SK-N-MC (cell line): ENCODE measurements at regions not wholly inside any gene's neighbourhood (a gene's known extent, or its start where the extent isn't known, plus 50 kb on each side); places are given as distances from the start of the nearest gene placed in this dataset.

Experiments
- DNase-seq: peaks from one replicate; pipeline ENCODE4 v3.0.0-alpha.2; 2011; ENCODE audit warnings: low read depth, low spot score
- H3K27ac ChIP-seq: fragments of 200-600 bp; sonication (generic); 2 replicates; pipeline ENCODE4 v1.5.1; 2016; ENCODE audit warnings: mixed run types
- H3K36me3 ChIP-seq: fragments of 200-600 bp; sonication (generic); 2 replicates; pipeline ENCODE4 v1.6.1; 2017; ENCODE audit warnings: antibody characterized with exemption, low read length, mixed read lengths; ENCODE audit not compliant: insufficient read depth
- H3K4me3 ChIP-seq: fragments of 200-600 bp; sonication (generic); 2 replicates; pipeline ENCODE4 v1.5.1; 2016
- H3K9ac ChIP-seq: fragments of 200-600 bp; sonication (generic); 2 replicates; pipeline ENCODE4 v1.8.0; 2017; ENCODE audit warnings: mixed run types, mixed read lengths; ENCODE audit not compliant: insufficient read length
- H3K9me3 ChIP-seq: fragments of 200-600 bp; sonication (generic); 2 replicates; pipeline ENCODE4 v1.6.1; 2017; ENCODE audit warnings: low read depth, mild to moderate bottlenecking, antibody characterized with exemption, low read length, moderate library complexity, mixed read lengths
- EZH2 ChIP-seq: fragments of 200-600 bp; sonication (generic); IDR thresholded peaks from one replicate; pipeline ENCODE4 v1.6.1; 2017; ENCODE audit warnings: antibody characterized with exemption
- FOXP2 ChIP-seq: optimal IDR thresholded peaks from 2 replicates; pipeline ENCODE3; 2011; ENCODE audit warnings: mild to moderate bottlenecking, moderate library complexity; ENCODE audit not compliant: insufficient read depth; ENCODE audit errors: extremely low read length, control extremely low read depth
- POLR2AphosphoS5 ChIP-seq: IDR thresholded peaks from 2 replicates; pipeline ENCODE4 v1.6.1; 2012; ENCODE audit warnings: mild to moderate bottlenecking, low read depth, low read length, borderline replicate concordance

DNA sequence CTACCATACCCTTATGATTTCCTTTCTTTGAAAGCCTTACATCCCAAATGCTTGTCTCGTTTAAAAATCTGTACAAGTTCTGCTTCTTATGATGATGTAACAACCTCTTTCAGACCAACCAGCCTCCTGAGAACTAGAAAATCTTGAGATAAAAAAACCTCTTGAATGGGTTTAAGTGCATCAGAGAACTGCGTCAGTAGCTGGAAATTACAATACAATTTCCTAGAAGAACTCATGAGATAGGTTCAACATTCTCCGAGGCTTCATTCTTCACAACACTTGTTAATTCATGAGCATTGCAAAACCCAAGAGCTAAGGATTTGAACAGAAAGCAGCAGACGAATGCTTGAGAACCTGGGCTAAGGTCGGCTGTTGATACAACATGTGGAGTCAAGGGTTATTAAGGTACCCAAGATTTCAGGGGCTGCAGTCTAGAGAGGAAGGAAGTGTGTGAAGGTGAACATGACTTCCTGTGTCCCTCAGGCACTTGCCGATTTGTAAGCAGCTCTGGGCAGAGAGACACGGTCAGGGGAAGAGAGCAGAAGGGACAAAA is 286.0 kb downstream of the ICE1 start:
- H3K36me3 ChIP-seq: no peaks in the 10 kb centered on the region
- TF ChIP-seq FOXP2: no peak
- no peak for TF ChIP-seq EZH2
- no peak for TF ChIP-seq POLR2AphosphoS5
- H3K4me3 ChIP-seq: no peak overlapping the region
- DNase-seq: no peak
- no peak overlapping the region for H3K27ac ChIP-seq
- H3K9me3 ChIP-seq: no peaks in the 10 kb centered on the region
- H3K9ac ChIP-seq: no peak overlapping the region

DNA sequence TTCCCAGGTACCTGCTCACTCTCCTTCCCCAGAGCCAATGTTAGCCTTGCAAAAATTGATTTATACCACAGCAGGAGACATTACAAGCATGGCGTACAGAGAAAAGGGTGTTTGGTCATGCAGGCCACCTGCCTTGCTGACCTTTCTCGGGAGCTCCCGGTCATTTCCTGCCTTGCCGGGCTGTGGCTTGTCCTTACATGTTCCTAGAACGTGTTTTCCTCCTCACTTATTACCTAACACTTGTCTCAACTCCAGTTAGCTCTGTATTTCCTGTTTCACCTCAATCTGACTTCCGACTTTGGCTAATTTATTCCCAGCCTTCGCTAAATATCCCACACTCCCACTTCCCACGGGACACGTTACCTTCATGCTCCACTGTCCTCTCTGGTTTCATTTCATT is 282.5 kb downstream of the ICE1 start:
- TF ChIP-seq EZH2 (no peak), POLR2AphosphoS5 (no peak), FOXP2 (no peak)
- DNase-seq: no peak
- H3K27ac ChIP-seq: no peak overlapping the region
- no peak overlapping the region for H3K4me3 ChIP-seq
- no peak overlapping the region for H3K9ac ChIP-seq
- no peaks in the 10 kb centered on the region for H3K9me3 ChIP-seq
- H3K36me3 ChIP-seq: no peaks in the 10 kb centered on the region

DNA sequence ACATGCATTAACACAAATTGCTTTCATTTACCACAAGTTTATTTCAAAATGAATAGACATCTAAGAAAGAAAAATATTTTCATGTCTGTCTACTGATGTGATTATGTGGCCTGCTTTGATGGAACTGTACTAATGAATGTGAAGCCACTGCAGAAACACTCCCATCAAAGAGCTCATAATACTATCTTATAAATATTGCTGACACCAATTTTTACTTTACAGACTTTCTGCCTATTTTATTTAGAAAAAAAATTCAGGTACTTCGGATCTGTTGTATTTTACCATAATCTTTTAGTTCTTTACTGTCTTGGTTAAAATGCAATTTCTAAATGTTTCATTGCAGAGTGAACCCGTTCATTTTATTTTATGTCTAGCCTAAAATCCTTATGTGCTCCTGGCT is 281.9 kb downstream of the ICE1 start:
- Histone ChIP-seq H3K9me3 (no peaks in the 10 kb centered on the region), H3K27ac (no peak overlapping the region), H3K4me3 (no peak overlapping the region), H3K36me3 (no peaks in the 10 kb centered on the region), H3K9ac (no peak overlapping the region)
- no peak for DNase-seq
- TF ChIP-seq FOXP2: no peak
- no peak for TF ChIP-seq EZH2
- TF ChIP-seq POLR2AphosphoS5: no peak

DNA sequence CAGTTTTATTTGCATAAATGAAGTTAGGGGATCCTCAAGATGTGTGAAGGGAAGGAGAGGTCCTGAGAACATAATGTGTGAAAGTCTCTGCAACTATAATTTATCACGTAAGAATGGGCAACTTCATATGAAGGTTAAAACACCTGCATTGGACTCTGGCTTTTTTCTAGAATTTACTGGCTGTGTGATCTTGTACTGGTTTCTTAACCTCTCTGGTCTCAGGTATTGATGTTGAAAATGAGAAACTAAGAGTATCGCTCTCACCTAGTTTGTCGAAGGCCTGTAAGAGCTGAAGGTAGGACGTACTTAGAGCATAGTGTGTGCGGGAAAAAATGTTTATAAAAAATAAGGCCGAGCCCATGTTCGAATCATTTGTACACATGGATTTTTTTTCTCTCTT is 280.5 kb downstream of the ICE1 start:
- Histone ChIP-seq H3K4me3 (no peak overlapping the region), H3K36me3 (no peaks in the 10 kb centered on the region), H3K9me3 (no peaks in the 10 kb centered on the region), H3K9ac (no peak overlapping the region), H3K27ac (no peak overlapping the region)
- TF ChIP-seq POLR2AphosphoS5: no peak
- TF ChIP-seq EZH2: no peak
- TF ChIP-seq FOXP2: no peak
- DNase-seq: no peak

DNA sequence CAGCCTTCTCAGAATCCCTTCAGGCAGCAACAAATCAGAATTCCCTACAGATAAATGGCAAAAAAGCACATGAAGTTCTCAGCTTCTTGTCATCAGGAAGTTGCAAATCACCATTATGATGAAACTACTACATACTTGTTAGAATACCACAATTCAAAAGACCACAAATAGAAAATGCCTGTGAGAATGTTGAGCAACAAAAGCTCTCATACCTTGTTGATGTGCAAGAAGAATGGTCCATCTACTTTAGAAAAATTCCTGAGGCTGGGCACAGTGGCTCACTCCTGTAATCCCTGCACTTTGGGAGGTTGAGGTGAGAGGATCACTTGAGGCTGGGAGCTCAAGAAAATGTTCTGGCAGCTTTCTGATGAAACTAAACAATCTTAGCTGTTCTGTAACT is 278.1 kb downstream of the ICE1 start:
- Histone ChIP-seq H3K36me3 (no peaks in the 10 kb centered on the region), H3K4me3 (no peak overlapping the region), H3K9ac (no peak overlapping the region), H3K9me3 (0 out of 2 replicates have a peak, but pooled peaks cover 3% of the 10 kb centered on the region), H3K27ac (no peak overlapping the region)
- DNase-seq: no peak
- TF ChIP-seq FOXP2: no peak
- TF ChIP-seq POLR2AphosphoS5: no peak
- TF ChIP-seq EZH2: no peak

DNA sequence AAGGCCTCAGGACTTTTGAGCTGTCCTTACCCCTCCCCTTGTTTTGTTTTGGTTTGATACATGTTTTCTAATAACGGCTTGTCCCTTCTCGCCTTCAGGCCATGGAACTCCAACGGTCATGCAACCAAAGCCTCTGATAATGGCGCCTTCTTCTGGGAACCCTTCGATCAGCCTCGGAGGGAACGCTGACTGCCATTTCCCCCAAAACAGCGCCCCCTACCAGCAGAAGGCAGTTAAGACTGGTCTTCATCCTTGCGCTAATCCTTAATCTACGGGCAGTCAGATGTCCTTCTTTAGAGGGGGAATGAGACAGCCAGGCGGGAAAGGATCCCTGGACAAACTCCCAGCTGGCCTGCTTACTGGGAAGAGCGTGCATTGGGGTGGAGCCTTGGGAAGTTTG is 276.6 kb downstream of the ICE1 start:
- TF ChIP-seq POLR2AphosphoS5 (no peak), EZH2 (no peak), FOXP2 (no peak)
- no peak overlapping the region for H3K9ac ChIP-seq
- DNase-seq: no peak
- 0 out of 2 replicates have a peak, but pooled peaks cover 3% of the 10 kb centered on the region for H3K9me3 ChIP-seq
- H3K36me3 ChIP-seq: no peaks in the 10 kb centered on the region
- no peak overlapping the region for H3K4me3 ChIP-seq
- no peak overlapping the region for H3K27ac ChIP-seq

DNA sequence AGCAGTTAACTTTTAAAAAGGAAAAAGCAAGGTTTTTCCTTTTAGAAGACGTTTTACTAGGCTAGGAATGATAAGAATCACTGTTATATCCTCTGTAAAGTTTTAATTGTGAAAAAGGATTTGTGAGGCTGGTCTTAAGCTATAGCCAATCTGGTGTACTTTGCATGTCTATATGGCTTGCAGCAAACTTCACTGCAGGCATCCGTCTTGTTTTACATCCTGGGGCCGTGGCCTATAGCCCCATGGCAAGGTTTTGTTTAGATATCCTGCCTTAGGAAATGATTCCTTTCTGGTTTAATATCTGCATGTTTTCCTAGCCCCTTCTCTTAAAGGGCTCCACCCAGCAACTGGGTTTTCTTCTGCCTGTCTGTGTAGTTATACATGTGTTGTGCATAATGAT is 272.8 kb downstream of the ICE1 start:
- H3K9me3 ChIP-seq: 0 out of 2 replicates have a peak, but pooled peaks cover 3% of the 10 kb centered on the region
- no peak overlapping the region for H3K27ac ChIP-seq
- H3K36me3 ChIP-seq: no peaks in the 10 kb centered on the region
- H3K4me3 ChIP-seq: no peak overlapping the region
- H3K9ac ChIP-seq: no peak overlapping the region
- TF ChIP-seq FOXP2 (no peak), POLR2AphosphoS5 (no peak), EZH2 (no peak)
- DNase-seq: no peak

DNA sequence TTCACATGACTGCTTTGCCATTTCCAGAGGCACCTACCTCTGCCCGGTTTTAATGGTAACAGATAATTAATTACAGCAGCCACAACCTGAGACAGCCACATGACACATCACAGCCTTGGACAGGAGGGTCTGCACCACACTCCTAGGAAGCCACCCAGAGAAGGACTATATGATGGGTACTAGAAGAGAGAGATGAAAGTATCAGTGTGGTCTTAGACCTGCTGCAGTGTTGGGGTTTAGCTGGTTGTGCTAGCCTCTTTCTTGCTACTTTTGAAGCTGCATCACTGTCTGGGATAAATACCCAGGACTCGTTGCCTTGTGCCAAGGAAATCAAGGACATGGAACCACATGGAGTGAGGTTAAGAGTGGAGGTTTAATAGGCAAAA is 266.4 kb downstream of the ICE1 start:
- H3K36me3 ChIP-seq: no peaks in the 10 kb centered on the region
- no peak overlapping the region for H3K27ac ChIP-seq
- H3K9ac ChIP-seq: no peak overlapping the region
- TF ChIP-seq FOXP2 (no peak), POLR2AphosphoS5 (no peak), EZH2 (no peak)
- H3K9me3 ChIP-seq: no peaks in the 10 kb centered on the region
- no peak overlapping the region for H3K4me3 ChIP-seq
- DNase-seq: no peak
